22Rv1 (cell line): ENCODE measurements at regions not wholly inside any gene's neighbourhood (a gene's known extent, or its start where the extent isn't known, plus 50 kb on each side); places are given as distances from the start of the nearest gene placed in this dataset.

Experiments used
- ZFX ChIP-seq: fragments of 450-650 bp; IDR thresholded peaks from 2 replicates; pipeline ENCODE4 v1.6.1; 2017; ENCODE audit warnings: antibody characterized with exemption, borderline replicate concordance
- TF ChIP-seq, protein P1 (sequence below): fragments of 450-650 bp; IDR thresholded peaks from 2 replicates; pipeline ENCODE4 v1.5.1; 2017; ENCODE audit warnings: mild to moderate bottlenecking

DNA sequence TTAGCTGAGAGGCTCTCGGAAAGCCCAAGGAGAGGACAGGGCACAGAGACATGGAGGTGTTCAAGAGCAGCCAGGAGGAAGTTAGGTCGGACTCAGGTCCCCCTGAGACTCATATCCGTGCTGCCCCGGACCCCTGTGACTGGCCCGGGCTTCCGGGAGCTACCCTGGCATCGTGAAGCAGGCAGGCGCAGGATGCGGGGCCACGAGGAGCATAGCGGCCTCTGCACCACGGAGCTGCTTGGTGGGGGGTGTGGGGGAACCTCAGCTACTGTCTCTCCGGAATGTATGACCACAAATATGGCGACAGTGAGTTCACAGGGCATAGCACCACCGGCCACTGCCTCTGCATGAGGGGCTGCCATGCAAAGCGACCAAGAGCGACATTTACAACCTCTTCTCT is 112.2 kb upstream of the GUCA2B start:
- TF ChIP-seq, protein P1, sequence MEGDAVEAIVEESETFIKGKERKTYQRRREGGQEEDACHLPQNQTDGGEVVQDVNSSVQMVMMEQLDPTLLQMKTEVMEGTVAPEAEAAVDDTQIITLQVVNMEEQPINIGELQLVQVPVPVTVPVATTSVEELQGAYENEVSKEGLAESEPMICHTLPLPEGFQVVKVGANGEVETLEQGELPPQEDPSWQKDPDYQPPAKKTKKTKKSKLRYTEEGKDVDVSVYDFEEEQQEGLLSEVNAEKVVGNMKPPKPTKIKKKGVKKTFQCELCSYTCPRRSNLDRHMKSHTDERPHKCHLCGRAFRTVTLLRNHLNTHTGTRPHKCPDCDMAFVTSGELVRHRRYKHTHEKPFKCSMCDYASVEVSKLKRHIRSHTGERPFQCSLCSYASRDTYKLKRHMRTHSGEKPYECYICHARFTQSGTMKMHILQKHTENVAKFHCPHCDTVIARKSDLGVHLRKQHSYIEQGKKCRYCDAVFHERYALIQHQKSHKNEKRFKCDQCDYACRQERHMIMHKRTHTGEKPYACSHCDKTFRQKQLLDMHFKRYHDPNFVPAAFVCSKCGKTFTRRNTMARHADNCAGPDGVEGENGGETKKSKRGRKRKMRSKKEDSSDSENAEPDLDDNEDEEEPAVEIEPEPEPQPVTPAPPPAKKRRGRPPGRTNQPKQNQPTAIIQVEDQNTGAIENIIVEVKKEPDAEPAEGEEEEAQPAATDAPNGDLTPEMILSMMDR = no peak
- TF ChIP-seq ZFX = no peak
